GM06990 (cell line): ENCODE measurements at regions not wholly inside any gene's neighbourhood (a gene's known extent, or its start where the extent isn't known, plus 50 kb on each side); places are given as distances from the start of the nearest gene placed in this dataset.

ENCODE experiments used
- DNase-seq: peaks from one replicate; pipeline ENCODE4 v3.0.0-alpha.2; 2011; ENCODE audit not compliant: insufficient read length; ENCODE audit errors: extremely low read depth
- H3K27me3 ChIP-seq: replicated peaks from 2 replicates; pipeline ENCODE4 v1.6.0; 2011; ENCODE audit warnings: low read length; ENCODE audit not compliant: control insufficient read depth, insufficient read depth
- H3K36me3 ChIP-seq: 2 replicates; pipeline ENCODE4 v1.5.1; 2011; ENCODE audit warnings: low read length; ENCODE audit not compliant: control insufficient read depth, insufficient read depth
- H3K4me3 ChIP-seq: replicated peaks from 2 replicates; pipeline ENCODE4 v1.5.1; 2011; ENCODE audit warnings: low read depth, mild to moderate bottlenecking, control low read depth, low read length
- CTCF ChIP-seq: IDR thresholded peaks from 2 replicates; pipeline ENCODE4 v1.5.1; 2011; ENCODE audit warnings: low read length, control low read depth, mild to moderate bottlenecking, inconsistent platforms; ENCODE audit not compliant: insufficient read depth, poor library complexity, severe bottlenecking

DNA sequence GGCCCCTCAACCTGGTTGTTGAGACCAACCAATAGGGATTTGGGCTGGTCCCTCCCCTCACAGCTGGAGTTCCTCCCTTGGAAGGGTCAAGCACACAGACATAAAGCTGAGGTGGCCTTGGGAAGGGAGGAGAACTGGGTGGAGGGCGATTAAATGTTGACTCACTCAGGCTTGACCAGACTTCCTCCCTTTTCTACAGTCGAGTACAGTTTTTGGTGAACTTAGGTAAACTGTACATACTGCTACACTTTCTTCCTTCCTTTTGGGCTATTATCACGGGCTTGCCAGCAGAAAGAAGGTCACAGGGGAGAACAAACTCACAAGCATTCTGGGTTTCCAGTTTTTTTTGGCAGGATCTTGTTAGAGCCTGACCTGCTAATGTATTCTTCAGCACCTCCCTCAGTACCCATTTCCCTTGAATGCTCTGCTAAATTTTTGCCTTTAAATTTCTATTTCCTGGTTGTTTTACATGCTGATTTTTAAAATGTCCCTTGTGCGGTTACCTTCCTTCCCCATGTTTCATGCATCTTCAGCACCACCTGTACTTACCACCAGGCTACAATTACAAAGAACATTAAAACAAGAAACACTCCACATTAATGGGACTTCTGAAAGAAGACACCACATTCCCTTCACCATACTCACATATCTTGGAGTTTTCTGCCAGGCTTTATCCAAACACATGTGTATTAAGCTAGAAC lies 135.2 kb upstream of the RASGEF1B start:
- H3K36me3 ChIP-seq: no peaks in the 10 kb centered on the region
- H3K4me3 ChIP-seq: no peak overlapping the region
- TF ChIP-seq CTCF: no peak
- DNase-seq: no peak
- no peaks in the 10 kb centered on the region for H3K27me3 ChIP-seq

GRCh38 chr4:81606166-81606565 lies 134.5 kb upstream of the RASGEF1B start:
- Histone ChIP-seq H3K27me3 (no peaks in the 10 kb centered on the region), H3K36me3 (no peaks in the 10 kb centered on the region), H3K4me3 (no peak overlapping the region)
- no peak for DNase-seq
- no peak for TF ChIP-seq CTCF

- TF ChIP-seq CTCF: no peak
- Histone ChIP-seq H3K4me3 (no peak overlapping the region), H3K27me3 (no peaks in the 10 kb centered on the region), H3K36me3 (no peaks in the 10 kb centered on the region)
- no peak for DNase-seq
Measured at GRCh38 chr4:81605271-81605670, 133.6 kb upstream of the RASGEF1B start.

GRCh38 chr4:81604683-81605218 lies 133.0 kb upstream of the RASGEF1B start:
- no peaks in the 10 kb centered on the region for H3K36me3 ChIP-seq
- no peak for DNase-seq
- no peak overlapping the region for H3K4me3 ChIP-seq
- no peaks in the 10 kb centered on the region for H3K27me3 ChIP-seq
- TF ChIP-seq CTCF: no peak

- no peak for DNase-seq
- H3K4me3 ChIP-seq: no peak overlapping the region
- H3K36me3 ChIP-seq: no peaks in the 10 kb centered on the region
- H3K27me3 ChIP-seq: no peaks in the 10 kb centered on the region
- TF ChIP-seq CTCF: no peak
Measured at GRCh38 chr4:81602854-81603253, 131.1 kb upstream of the RASGEF1B start.

- Histone ChIP-seq H3K4me3 (no peak overlapping the region), H3K36me3 (no peaks in the 10 kb centered on the region), H3K27me3 (no peaks in the 10 kb centered on the region)
- DNase-seq: no peak
- TF ChIP-seq CTCF: no peak
Measured at GRCh38 chr4:81601358-81601694, 129.6 kb upstream of the RASGEF1B start.
